Stomach (tissue), 8 donors: ENCODE measurements at regions not wholly inside any gene's neighbourhood (a gene's known extent, or its start where the extent isn't known, plus 50 kb on each side); places are given as distances from the start of the nearest gene placed in this dataset.

Experiments
- DNase-seq, 2 donors: peaks; one replicate each; pipeline versions ENCODE4 v3.0.0 to v3.0.0-alpha.2; 2013 to 2019
- H3K27ac ChIP-seq, 5 donors: fragments of 200-600 bp in 4 of 5; sonication (generic) in 4 of 5; one replicate each; pipeline ENCODE4 v1.5.1; 2013 to 2019; ENCODE audit warnings: mild to moderate bottlenecking in 1 of 5, moderate library complexity in 1 of 5
- H3K27me3 ChIP-seq, 3 donors: fragments of 200-600 bp; sonication (generic); one replicate each; pipeline ENCODE4 v1.5.1; 2017 to 2019; ENCODE audit warnings: mixed run types in 1 of 3
- H3K36me3 ChIP-seq, 4 donors: fragments of 200-600 bp; sonication (generic); 1 replicate in 3 of 4; 2 replicates in 1 of 4; pipeline ENCODE4 v1.5.1; 2016 to 2019
- H3K4me1 ChIP-seq, 4 donors: fragments of 200-600 bp; sonication (generic); one replicate each; pipeline ENCODE4 v1.5.1; 2016 to 2019
- H3K4me3 ChIP-seq, 4 donors: fragments of 200-600 bp; sonication (generic) in 3 of 4; one replicate each; pipeline ENCODE4 v1.5.1; 2016 to 2019; ENCODE audit warnings: mild to moderate bottlenecking in 1 of 4
- H3K9me3 ChIP-seq, 4 donors: fragments of 200-600 bp; sonication (generic); one replicate each; pipeline ENCODE4 v1.5.1; 2016 to 2019
- EP300 ChIP-seq: sonication (generic); formaldehyde crosslinking; IDR thresholded peaks from one replicate; pipeline ENCODE4 v1.6.1; 2017; ENCODE audit warnings: antibody characterized with exemption
- POLR2A ChIP-seq, 4 donors: fragments of 450-650 bp; IDR thresholded peaks; one replicate each; pipeline ENCODE4 v1.6.1; 2016; ENCODE audit warnings: antibody characterized with exemption in 4 of 4, control low read depth in 2 of 4, mild to moderate bottlenecking in 1 of 4, moderate library complexity in 1 of 4
- POLR2AphosphoS5 ChIP-seq, 3 donors: sonication (generic); formaldehyde crosslinking; IDR thresholded peaks; one replicate each; pipeline ENCODE4 v1.6.1; 2016; ENCODE audit warnings: antibody characterized with exemption in 3 of 3
- WGBS, 5 donors: extraction: QIAGEN DNeasy Blood & Tissue Kit in 3 of 5; methylation state at CpG; one replicate each; pipeline versions ENCODE4 v1.1.5 to v1.1.7; 2013 to 2018; 5-methylcytosine and 5-hydroxymethylcytosine counted together
- intact Hi-C: fragments of 100-400 bp; cut with DNase I; formaldehyde crosslinking; loops from one replicate; pipeline ENCODE4 v1.15.1; 2023; ENCODE audit warnings: low total_unique reads
- TF ChIP-seq, protein P1 (sequence below), 7 experiments: fragments of 450-650 bp in 4 of 7; fragments of 200-600 bp in 3 of 7; sonication (generic) in 3 of 7; IDR thresholded peaks; one replicate each; pipeline ENCODE4 v1.5.1; 2016 to 2019; ENCODE audit warnings: antibody characterized with exemption in 7 of 7, control low read depth in 2 of 7, mild to moderate bottlenecking in 1 of 7
- donor health status: healthy with polysubstance abuse.
- donor health status: Bipolar disorder and iron deficiency.
- donor health status: healthy.

DNA sequence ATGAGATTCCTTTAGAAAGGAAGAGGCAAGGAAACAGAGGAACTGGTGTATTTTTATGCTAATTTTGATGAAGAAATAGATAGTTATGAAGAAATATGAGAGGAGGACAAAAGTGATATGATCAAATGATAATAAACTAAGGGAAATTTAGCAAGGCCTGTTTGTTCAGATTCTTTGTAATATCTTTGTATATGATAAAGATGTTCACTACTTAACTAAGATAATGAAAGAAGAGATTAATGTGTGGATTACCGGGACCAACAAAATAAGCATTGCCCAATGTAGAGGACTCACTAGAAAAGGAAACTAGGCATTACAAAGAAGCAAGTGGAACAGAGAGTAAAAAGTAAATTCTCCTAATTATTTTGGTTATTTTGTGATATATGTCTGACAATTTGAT lies 99.0 kb upstream of the FIGN start:
- Histone ChIP-seq H3K36me3 (no peaks in the 10 kb centered on the region), H3K4me3 (no peak overlapping the region), H3K27ac (no peak overlapping the region), H3K4me1 (no peaks in the 10 kb centered on the region), H3K27me3 (no peaks in the 10 kb centered on the region), H3K9me3 (no peaks in the 10 kb centered on the region)
- no peak for DNase-seq
- TF ChIP-seq EP300 (no peak), POLR2AphosphoS5 (IDR thresholded peaks at IDR 0.05) (no peak), POLR2A (IDR thresholded peaks at IDR 0.05) (no peak)
- TF ChIP-seq, protein P1, sequence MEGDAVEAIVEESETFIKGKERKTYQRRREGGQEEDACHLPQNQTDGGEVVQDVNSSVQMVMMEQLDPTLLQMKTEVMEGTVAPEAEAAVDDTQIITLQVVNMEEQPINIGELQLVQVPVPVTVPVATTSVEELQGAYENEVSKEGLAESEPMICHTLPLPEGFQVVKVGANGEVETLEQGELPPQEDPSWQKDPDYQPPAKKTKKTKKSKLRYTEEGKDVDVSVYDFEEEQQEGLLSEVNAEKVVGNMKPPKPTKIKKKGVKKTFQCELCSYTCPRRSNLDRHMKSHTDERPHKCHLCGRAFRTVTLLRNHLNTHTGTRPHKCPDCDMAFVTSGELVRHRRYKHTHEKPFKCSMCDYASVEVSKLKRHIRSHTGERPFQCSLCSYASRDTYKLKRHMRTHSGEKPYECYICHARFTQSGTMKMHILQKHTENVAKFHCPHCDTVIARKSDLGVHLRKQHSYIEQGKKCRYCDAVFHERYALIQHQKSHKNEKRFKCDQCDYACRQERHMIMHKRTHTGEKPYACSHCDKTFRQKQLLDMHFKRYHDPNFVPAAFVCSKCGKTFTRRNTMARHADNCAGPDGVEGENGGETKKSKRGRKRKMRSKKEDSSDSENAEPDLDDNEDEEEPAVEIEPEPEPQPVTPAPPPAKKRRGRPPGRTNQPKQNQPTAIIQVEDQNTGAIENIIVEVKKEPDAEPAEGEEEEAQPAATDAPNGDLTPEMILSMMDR (IDR thresholded peaks at IDR 0.05) = no peak
- WGBS, 5 donors = 79 to 89% (median 81%) methylated on average over 1 of the region's 1 CpG
- intact Hi-C loops = no loop called here

GRCh38 chr2:163834221-163834620 lies 98.4 kb upstream of the FIGN start:
- Histone ChIP-seq H3K4me1 (no peaks in the 10 kb centered on the region), H3K9me3 (no peaks in the 10 kb centered on the region), H3K4me3 (no peak overlapping the region), H3K36me3 (no peaks in the 10 kb centered on the region), H3K27me3 (no peaks in the 10 kb centered on the region), H3K27ac (no peak overlapping the region)
- intact Hi-C loops = no loop called here
- TF ChIP-seq, protein P1 (IDR thresholded peaks at IDR 0.05) = no peak
- TF ChIP-seq POLR2A (IDR thresholded peaks at IDR 0.05) (no peak), EP300 (no peak), POLR2AphosphoS5 (IDR thresholded peaks at IDR 0.05) (no peak)
- DNase-seq = peak in 1 of 2 donors; percentile 3

GRCh38 chr2:163828771-163829170 lies 93.0 kb upstream of the FIGN start:
- intact Hi-C loops = no loop called here
- 83 to 94% (median 87%) methylated on average over 3 of the region's 3 CpGs for WGBS, 5 donors

GRCh38 chr2:163822033-163822432 lies 86.2 kb upstream of the FIGN start:
- Histone ChIP-seq H3K4me1 (no peaks in the 10 kb centered on the region), H3K4me3 (no peak overlapping the region), H3K9me3 (peaks cover 0 to 7% (median 6%) of the 10 kb centered on the region in 4 donors), H3K27me3 (no peaks in the 10 kb centered on the region), H3K27ac (no peak overlapping the region), H3K36me3 (no peaks in the 10 kb centered on the region)
- TF ChIP-seq POLR2AphosphoS5 (IDR thresholded peaks at IDR 0.05) (no peak), POLR2A (IDR thresholded peaks at IDR 0.05) (no peak), EP300 (no peak)
- TF ChIP-seq, protein P1 (IDR thresholded peaks at IDR 0.05) = no peak
- intact Hi-C loops = no loop called here
- DNase-seq = no peak

More at GRCh38 chr2:163828771-163829170, 93.0 kb upstream of the FIGN start:
- DNase-seq = no peak
- Histone ChIP-seq H3K27me3 (no peaks in the 10 kb centered on the region), H3K9me3 (peaks cover 0 to 4% (median 0%) of the 10 kb centered on the region in 4 donors), H3K4me3 (no peak overlapping the region), H3K4me1 (no peaks in the 10 kb centered on the region), H3K36me3 (no peaks in the 10 kb centered on the region), H3K27ac (no peak overlapping the region)
- TF ChIP-seq POLR2A (IDR thresholded peaks at IDR 0.05) (no peak), EP300 (no peak), POLR2AphosphoS5 (IDR thresholded peaks at IDR 0.05) (no peak)
- TF ChIP-seq, protein P1 (IDR thresholded peaks at IDR 0.05) = no peak
